Stimulated activated CD8-positive, alpha-beta memory T cell treated with anti-CD3 and anti-CD28 coated beads, Interleukin-2, amount 100 ng/mL, for 1 hour (primary cell): ENCODE measurements at regions not wholly inside any gene's neighbourhood (a gene's known extent, or its start where the extent isn't known, plus 50 kb on each side); places are given as distances from the start of the nearest gene placed in this dataset.

Experiments
- DNase-seq, 2 donors: peaks; one replicate each; pipeline ENCODE4 v3.0.0-alpha.2; 2020; ENCODE audit warnings: low read depth in 2 of 2

- no peak for DNase-seq
These were observed 94.5 kb upstream of the UPP2 start for GRCh38 chr2:158006961-158007719.

GRCh38 chr2:158004126-158004764 is 97.4 kb upstream of the UPP2 start:
- DNase-seq = no peak

- DNase-seq = no peak
These were observed 99.6 kb upstream of the UPP2 start for GRCh38 chr2:158002079-158002478.

GRCh38 chr2:157996799-157997198 is 104.9 kb upstream of the UPP2 start:
- no peak for DNase-seq

- DNase-seq = no peak
These were observed 106.6 kb upstream of the UPP2 start for GRCh38 chr2:157995117-157995516.

GRCh38 chr2:157991932-157992331 is 109.7 kb upstream of the UPP2 start:
- no peak for DNase-seq

GRCh38 chr2:157990173-157990572 is 111.5 kb upstream of the UPP2 start:
- DNase-seq = no peak

GRCh38 chr2:157989227-157989626 is 112.4 kb upstream of the UPP2 start:
- no peak for DNase-seq

- no peak for DNase-seq
These were observed 110.6 kb upstream of the ACVR1 start for GRCh38 chr2:157986761-157987160.

- no peak for DNase-seq
These were observed 108.7 kb upstream of the ACVR1 start for GRCh38 chr2:157984866-157985265.

- no peak for DNase-seq
These were observed 103.9 kb upstream of the ACVR1 start for GRCh38 chr2:157980020-157980419.

- DNase-seq = no peak
These were observed 95.6 kb upstream of the ACVR1 start for GRCh38 chr2:157971702-157972101.

- no peak for DNase-seq
These were observed 91.7 kb upstream of the ACVR1 start for GRCh38 chr2:157967856-157968255.

GRCh38 chr2:157959249-157959648 is 83.1 kb upstream of the ACVR1 start:
- no peak for DNase-seq

GRCh38 chr2:157957596-157957995 is 81.5 kb upstream of the ACVR1 start:
- DNase-seq = no peak

- no peak for DNase-seq
These were observed 76.4 kb upstream of the ACVR1 start for GRCh38 chr2:157952558-157952957.

- no peak for DNase-seq
These were observed 72.7 kb upstream of the ACVR1 start for GRCh38 chr2:157948856-157949255.

GRCh38 chr2:157946919-157947557 is 70.9 kb upstream of the ACVR1 start:
- DNase-seq = no peak

GRCh38 chr2:157940024-157940423 is 63.9 kb upstream of the ACVR1 start:
- no peak for DNase-seq

GRCh38 chr2:157938556-157938955 is 62.4 kb upstream of the ACVR1 start:
- no peak for DNase-seq

GRCh38 chr2:157936406-157936805 is 60.3 kb upstream of the ACVR1 start:
- DNase-seq = no peak

GRCh38 chr2:157935378-157935906 is 59.3 kb upstream of the ACVR1 start:
- DNase-seq = no peak
